ENCODE measurements at regions not wholly inside any gene's neighbourhood (a gene's known extent, or its start where the extent isn't known, plus 50 kb on each side); places are given as distances from the start of the nearest gene placed in this dataset.

GRCh38 chr1:102365071-102365470 lies 368.3 kb upstream of the OLFM3 start:
- WGBS, 2 experiments (ENCODE audit: insufficient coverage in 1 of 2, insufficient read length in 1 of 2) = 82 to 91% methylated on average over 1 to 3 of the region's 3 CpGs
- Histone ChIP-seq H3K36me3 (ENCODE audit: control insufficient read depth, insufficient read depth, low read length) (no peaks in the 10 kb centered on the region), H3K27me3 (ENCODE audit: control insufficient read depth, insufficient read depth, low read length, poor library complexity, severe bottlenecking) (no peaks in the 10 kb centered on the region), H3K27ac (ENCODE audit: low read depth, low read length) (no peak overlapping the region), H3K4me3 (ENCODE audit: low read length) (no peak overlapping the region), H3K4me1 (ENCODE audit: control insufficient read depth, insufficient read depth, low read length) (no peaks in the 10 kb centered on the region), H3K9ac (ENCODE audit: extremely low read depth, low read length, poor library complexity, severe bottlenecking) (no peak overlapping the region), H3K9me3 (ENCODE audit: control insufficient read depth, low read length) (no peaks in the 10 kb centered on the region)
- no peaks in the 10 kb centered on the region for H3K27me3 Mint-ChIP-seq (ENCODE audit: insufficient read depth)
- no peak overlapping the region for H3K4me3 Mint-ChIP-seq
- DNase-seq = no peak
- no peaks in the 10 kb centered on the region for H3K36me3 Mint-ChIP-seq (ENCODE audit: low read depth)
- no peak for TF ChIP-seq CTCF (conservative IDR thresholded peaks at IDR 0.05)
- H3K4me1 Mint-ChIP-seq = no peaks in the 10 kb centered on the region
- H3K9me3 Mint-ChIP-seq = no peaks in the 10 kb centered on the region
- H3K27ac Mint-ChIP-seq = no peak overlapping the region

GRCh38 chr1:102336602-102337001 lies 339.9 kb upstream of the OLFM3 start:
- H3K4me3 ChIP-seq (ENCODE audit: low read length) = no peak overlapping the region
- no peak overlapping the region for H3K27ac ChIP-seq (ENCODE audit: low read depth, low read length)
- H3K27me3 ChIP-seq (ENCODE audit: control insufficient read depth, insufficient read depth, low read length, poor library complexity, severe bottlenecking) = peaks cover 4% of the 10 kb centered on the region
- no peak overlapping the region for H3K27ac Mint-ChIP-seq
- no peaks in the 10 kb centered on the region for H3K4me1 ChIP-seq (ENCODE audit: control insufficient read depth, insufficient read depth, low read length)
- no peaks in the 10 kb centered on the region for H3K9me3 ChIP-seq (ENCODE audit: control insufficient read depth, low read length)
- H3K4me3 Mint-ChIP-seq = no peak overlapping the region
- no peak for TF ChIP-seq CTCF (conservative IDR thresholded peaks at IDR 0.05)
- H3K36me3 ChIP-seq (ENCODE audit: control insufficient read depth, insufficient read depth, low read length) = no peaks in the 10 kb centered on the region
- no peak overlapping the region for H3K9ac ChIP-seq (ENCODE audit: extremely low read depth, low read length, poor library complexity, severe bottlenecking)
- DNase-seq = no peak
- no peaks in the 10 kb centered on the region for H3K27me3 Mint-ChIP-seq (ENCODE audit: insufficient read depth)
- H3K36me3 Mint-ChIP-seq (ENCODE audit: low read depth) = no peaks in the 10 kb centered on the region
- WGBS, 2 experiments (ENCODE audit: insufficient coverage in 1 of 2, insufficient read length in 1 of 2) = 92 to 100% methylated on average over 2 to 3 of the region's 5 CpGs
- no peaks in the 10 kb centered on the region for H3K4me1 Mint-ChIP-seq
- H3K9me3 Mint-ChIP-seq = no peaks in the 10 kb centered on the region

DNA sequence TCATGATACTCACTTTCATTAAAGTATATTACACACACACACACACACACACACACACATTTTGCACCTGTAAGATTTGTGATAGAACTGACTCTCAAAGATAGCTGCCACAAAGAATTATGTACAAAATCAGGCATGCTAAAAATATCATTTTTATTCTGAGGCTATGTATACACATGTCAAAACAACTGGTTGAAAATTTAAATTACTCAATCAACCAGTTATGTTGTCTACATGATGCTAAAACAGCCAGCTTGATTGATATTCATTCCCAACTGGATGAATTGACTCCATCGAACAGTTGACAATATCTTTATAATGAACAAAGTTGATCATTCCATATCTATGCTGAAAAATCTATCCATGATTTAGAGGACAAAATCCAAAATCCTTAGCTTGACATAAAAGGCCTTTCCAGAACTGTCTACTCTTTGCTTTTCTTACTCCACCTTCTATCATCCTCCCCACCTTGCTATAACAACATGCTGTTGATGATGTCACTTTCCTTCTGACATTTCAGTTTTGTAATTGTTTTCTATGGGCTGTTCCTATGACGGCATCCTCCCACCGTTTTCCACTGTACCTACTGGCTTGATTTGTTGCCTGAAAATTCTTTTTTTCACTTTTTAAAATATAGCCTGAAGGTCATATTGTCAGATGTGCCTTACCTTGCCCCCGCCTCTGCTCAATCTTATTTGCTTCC lies 321.5 kb upstream of the OLFM3 start:
- 90 to 100% methylated on average over 2 to 4 of the region's 4 CpGs for WGBS, 2 experiments (ENCODE audit: insufficient coverage in 1 of 2, insufficient read length in 1 of 2)
- Histone ChIP-seq H3K27ac (ENCODE audit: low read depth, low read length) (no peak overlapping the region), H3K36me3 (ENCODE audit: control insufficient read depth, insufficient read depth, low read length) (no peaks in the 10 kb centered on the region), H3K9me3 (ENCODE audit: control insufficient read depth, low read length) (no peaks in the 10 kb centered on the region), H3K4me3 (ENCODE audit: low read length) (no peak overlapping the region), H3K4me1 (ENCODE audit: control insufficient read depth, insufficient read depth, low read length) (no peaks in the 10 kb centered on the region), H3K27me3 (ENCODE audit: control insufficient read depth, insufficient read depth, low read length, poor library complexity, severe bottlenecking) (no peaks in the 10 kb centered on the region), H3K9ac (ENCODE audit: extremely low read depth, low read length, poor library complexity, severe bottlenecking) (no peak overlapping the region)
- DNase-seq = no peak
- no peak overlapping the region for H3K4me3 Mint-ChIP-seq
- H3K27me3 Mint-ChIP-seq (ENCODE audit: insufficient read depth) = no peaks in the 10 kb centered on the region
- no peak overlapping the region for H3K27ac Mint-ChIP-seq
- no peaks in the 10 kb centered on the region for H3K36me3 Mint-ChIP-seq (ENCODE audit: low read depth)
- TF ChIP-seq CTCF (conservative IDR thresholded peaks at IDR 0.05) = no peak
- H3K4me1 Mint-ChIP-seq = no peaks in the 10 kb centered on the region
- H3K9me3 Mint-ChIP-seq = peaks cover 7% of the 10 kb centered on the region

Measured in endodermal cell (in vitro differentiated cells).